DOHH2 (cell line): ENCODE measurements at regions not wholly inside any gene's neighbourhood (a gene's known extent, or its start where the extent isn't known, plus 50 kb on each side); places are given as distances from the start of the nearest gene placed in this dataset.
"Not testable (repeated sequence)": the region's sequence is repeated elsewhere in the genome, so short reads cannot be mapped to it uniquely, and the experiment has no call there.

Experiments used
- EZH2phosphoT487 ChIP-seq: fragments of 200-600 bp; sonication (generic); IDR thresholded peaks from 2 replicates; pipeline ENCODE4 v1.6.1; 2017; ENCODE audit warnings: borderline replicate concordance, mild to moderate bottlenecking, antibody characterized with exemption, low read length, moderate library complexity, mixed read lengths
- TF ChIP-seq, protein P1 (sequence below): fragments of 200-600 bp; sonication (generic); IDR thresholded peaks from one replicate; pipeline ENCODE4 v1.5.1; 2014; ENCODE audit warnings: antibody characterized with exemption, mild to moderate bottlenecking, low read depth, low read length; ENCODE audit not compliant: poor library complexity, severe bottlenecking

DNA sequence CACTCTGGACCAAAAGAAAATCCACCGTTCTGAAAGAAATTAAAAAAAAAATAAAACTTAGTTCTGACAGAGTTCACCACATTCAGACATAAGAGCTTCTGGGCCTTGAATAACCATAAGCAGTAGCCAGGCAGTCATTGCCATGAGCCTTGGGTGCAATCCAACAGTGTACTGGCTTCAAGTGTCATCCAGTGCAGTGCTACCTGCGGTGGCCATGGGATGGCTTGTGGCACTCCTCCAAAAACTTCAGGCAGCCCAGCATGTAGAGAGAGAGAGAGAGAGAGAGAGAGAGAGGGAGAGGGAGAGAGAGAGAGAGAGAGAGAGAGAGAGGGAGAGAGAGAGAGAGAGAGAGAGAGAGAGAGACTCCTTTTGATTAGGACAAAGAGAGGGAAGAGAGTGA, 208.5 kb downstream of the SPIN4 start:
- TF ChIP-seq, protein P1, sequence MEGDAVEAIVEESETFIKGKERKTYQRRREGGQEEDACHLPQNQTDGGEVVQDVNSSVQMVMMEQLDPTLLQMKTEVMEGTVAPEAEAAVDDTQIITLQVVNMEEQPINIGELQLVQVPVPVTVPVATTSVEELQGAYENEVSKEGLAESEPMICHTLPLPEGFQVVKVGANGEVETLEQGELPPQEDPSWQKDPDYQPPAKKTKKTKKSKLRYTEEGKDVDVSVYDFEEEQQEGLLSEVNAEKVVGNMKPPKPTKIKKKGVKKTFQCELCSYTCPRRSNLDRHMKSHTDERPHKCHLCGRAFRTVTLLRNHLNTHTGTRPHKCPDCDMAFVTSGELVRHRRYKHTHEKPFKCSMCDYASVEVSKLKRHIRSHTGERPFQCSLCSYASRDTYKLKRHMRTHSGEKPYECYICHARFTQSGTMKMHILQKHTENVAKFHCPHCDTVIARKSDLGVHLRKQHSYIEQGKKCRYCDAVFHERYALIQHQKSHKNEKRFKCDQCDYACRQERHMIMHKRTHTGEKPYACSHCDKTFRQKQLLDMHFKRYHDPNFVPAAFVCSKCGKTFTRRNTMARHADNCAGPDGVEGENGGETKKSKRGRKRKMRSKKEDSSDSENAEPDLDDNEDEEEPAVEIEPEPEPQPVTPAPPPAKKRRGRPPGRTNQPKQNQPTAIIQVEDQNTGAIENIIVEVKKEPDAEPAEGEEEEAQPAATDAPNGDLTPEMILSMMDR = not testable (repeated sequence)
- not testable (repeated sequence) for TF ChIP-seq EZH2phosphoT487
